ENCODE measurements at regions not wholly inside any gene's neighbourhood (a gene's known extent, or its start where the extent isn't known, plus 50 kb on each side); places are given as distances from the start of the nearest gene placed in this dataset.

DNA sequence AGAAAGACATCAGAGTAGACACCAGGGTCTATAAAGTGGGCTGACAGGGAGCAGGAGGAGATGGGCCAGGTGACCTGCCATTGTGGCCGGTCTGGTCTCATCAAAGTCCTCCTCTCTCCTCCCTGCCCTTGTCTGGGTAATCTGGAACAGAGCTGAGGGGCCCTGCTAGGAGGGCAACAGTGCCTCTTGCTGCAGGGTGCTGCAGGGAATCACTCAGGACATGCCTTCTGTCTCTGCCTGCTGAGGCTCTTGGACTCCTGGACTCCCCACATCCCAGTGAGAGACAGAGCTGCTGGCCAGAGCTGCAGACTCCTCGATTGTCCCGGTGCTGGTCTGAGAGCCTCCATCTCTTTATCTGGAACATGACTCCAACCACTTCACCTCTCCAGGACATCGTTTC, 366.1 kb upstream of the DUSP10 start:
- intact Hi-C loops (cut with DNase I), result no loop called here
- H3K27me3 ChIP-seq, result no peaks in the 10 kb centered on the region
- H3K36me3 ChIP-seq, result no peaks in the 10 kb centered on the region
- H3K4me3 ChIP-seq, result no peak overlapping the region
- TF ChIP-seq EP300 (IDR thresholded peaks at IDR 0.05), result no peak
- no peak for TF ChIP-seq POLR2A (IDR thresholded peaks at IDR 0.05)
- no peak for TF ChIP-seq POLR2AphosphoS5 (IDR thresholded peaks at IDR 0.05)
- TF ChIP-seq, protein P1, sequence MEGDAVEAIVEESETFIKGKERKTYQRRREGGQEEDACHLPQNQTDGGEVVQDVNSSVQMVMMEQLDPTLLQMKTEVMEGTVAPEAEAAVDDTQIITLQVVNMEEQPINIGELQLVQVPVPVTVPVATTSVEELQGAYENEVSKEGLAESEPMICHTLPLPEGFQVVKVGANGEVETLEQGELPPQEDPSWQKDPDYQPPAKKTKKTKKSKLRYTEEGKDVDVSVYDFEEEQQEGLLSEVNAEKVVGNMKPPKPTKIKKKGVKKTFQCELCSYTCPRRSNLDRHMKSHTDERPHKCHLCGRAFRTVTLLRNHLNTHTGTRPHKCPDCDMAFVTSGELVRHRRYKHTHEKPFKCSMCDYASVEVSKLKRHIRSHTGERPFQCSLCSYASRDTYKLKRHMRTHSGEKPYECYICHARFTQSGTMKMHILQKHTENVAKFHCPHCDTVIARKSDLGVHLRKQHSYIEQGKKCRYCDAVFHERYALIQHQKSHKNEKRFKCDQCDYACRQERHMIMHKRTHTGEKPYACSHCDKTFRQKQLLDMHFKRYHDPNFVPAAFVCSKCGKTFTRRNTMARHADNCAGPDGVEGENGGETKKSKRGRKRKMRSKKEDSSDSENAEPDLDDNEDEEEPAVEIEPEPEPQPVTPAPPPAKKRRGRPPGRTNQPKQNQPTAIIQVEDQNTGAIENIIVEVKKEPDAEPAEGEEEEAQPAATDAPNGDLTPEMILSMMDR (IDR thresholded peaks at IDR 0.05), result no peak
- WGBS, 2 donors, result 83 to 90% methylated on average over 4 of the region's 4 CpGs
- DNase-seq, result no peak
- no peaks in the 10 kb centered on the region for H3K4me1 ChIP-seq
- no peak overlapping the region for H3K27ac ChIP-seq
- H3K9me3 ChIP-seq, result no peaks in the 10 kb centered on the region

- Histone ChIP-seq H3K9me3 (no peaks in the 10 kb centered on the region), H3K4me3 (no peak overlapping the region), H3K4me1 (no peaks in the 10 kb centered on the region), H3K27me3 (no peaks in the 10 kb centered on the region), H3K36me3 (no peaks in the 10 kb centered on the region), H3K27ac (no peak overlapping the region)
- 93 to 94% methylated on average over 5 of the region's 5 CpGs for WGBS, 2 donors
- TF ChIP-seq POLR2A (IDR thresholded peaks at IDR 0.05) (no peak), EP300 (IDR thresholded peaks at IDR 0.05) (no peak), POLR2AphosphoS5 (IDR thresholded peaks at IDR 0.05) (no peak)
- TF ChIP-seq, protein P1 (IDR thresholded peaks at IDR 0.05), result no peak
- no peak for DNase-seq
- intact Hi-C loops (cut with DNase I), result no loop called here
Observed at GRCh38 chr1:222107267-222107666, 365.4 kb upstream of the DUSP10 start.

- TF ChIP-seq POLR2AphosphoS5 (IDR thresholded peaks at IDR 0.05) (no peak), POLR2A (IDR thresholded peaks at IDR 0.05) (no peak), EP300 (IDR thresholded peaks at IDR 0.05) (no peak)
- TF ChIP-seq, protein P1 (IDR thresholded peaks at IDR 0.05), result no peak
- Histone ChIP-seq H3K4me3 (no peak overlapping the region), H3K9me3 (no peaks in the 10 kb centered on the region), H3K27me3 (no peaks in the 10 kb centered on the region), H3K36me3 (no peaks in the 10 kb centered on the region), H3K27ac (no peak overlapping the region), H3K4me1 (no peaks in the 10 kb centered on the region)
- intact Hi-C loops (cut with DNase I), result no loop called here
- no peak for DNase-seq
- 84 to 88% methylated on average over 5 of the region's 5 CpGs for whole genome bisulfite sequencing, 2 donors
Observed at GRCh38 chr1:222106377-222106776, 364.5 kb upstream of the DUSP10 start.

- H3K27ac ChIP-seq, result no peak overlapping the region
- intact Hi-C loops (cut with DNase I), result no loop called here
- TF ChIP-seq, protein P1 (IDR thresholded peaks at IDR 0.05), result no peak
- no peaks in the 10 kb centered on the region for H3K4me1 ChIP-seq
- H3K36me3 ChIP-seq, result no peaks in the 10 kb centered on the region
- DNase-seq, result no peak
- no peak overlapping the region for H3K4me3 ChIP-seq
- no peaks in the 10 kb centered on the region for H3K9me3 ChIP-seq
- 94 to 95% methylated on average over 4 of the region's 4 CpGs for WGBS, 2 donors
- H3K27me3 ChIP-seq, result no peaks in the 10 kb centered on the region
Observed at GRCh38 chr1:222105861-222106260, 364.0 kb upstream of the DUSP10 start.

- 15 to 66% methylated on average over 1 of the region's 1 CpG for WGBS, 2 donors
- Histone ChIP-seq H3K36me3 (no peaks in the 10 kb centered on the region), H3K4me3 (no peak overlapping the region), H3K4me1 (no peaks in the 10 kb centered on the region), H3K27me3 (no peaks in the 10 kb centered on the region), H3K27ac (no peak overlapping the region), H3K9me3 (no peaks in the 10 kb centered on the region)
- DNase-seq, result no peak
- TF ChIP-seq EP300 (IDR thresholded peaks at IDR 0.05), result no peak
- TF ChIP-seq POLR2AphosphoS5 (IDR thresholded peaks at IDR 0.05), result no peak
- TF ChIP-seq, protein P1 (IDR thresholded peaks at IDR 0.05), result no peak
- TF ChIP-seq POLR2A (IDR thresholded peaks at IDR 0.05), result no peak
- intact Hi-C loops (cut with DNase I), result no loop called here
Observed at GRCh38 chr1:222105393-222105737, 363.5 kb upstream of the DUSP10 start.

All from sigmoid colon (tissue), 6 donors.